ENCODE measurements at regions not wholly inside any gene's neighbourhood (a gene's known extent, or its start where the extent isn't known, plus 50 kb on each side); places are given as distances from the start of the nearest gene placed in this dataset.

- Histone ChIP-seq H3K9me3 (ENCODE audit: control insufficient read depth, low read depth, low read length) (no peaks in the 10 kb centered on the region), H3K27me3 (ENCODE audit: control insufficient read depth, extremely low read depth, insufficient read depth, low read length) (peaks cover 7% of the 10 kb centered on the region), H4K20me1 (ENCODE audit: control insufficient read depth, extremely low read depth, insufficient read depth, low read length) (no peaks in the 10 kb centered on the region), H3K4me1 (ENCODE audit: control insufficient read depth, extremely low read depth, insufficient read depth, low read length) (no peaks in the 10 kb centered on the region), H3K9ac (ENCODE audit: control insufficient read depth, extremely low read depth, insufficient read depth, low read length) (no peak overlapping the region), H2AFZ (ENCODE audit: control insufficient read depth, low read length) (no peak overlapping the region), H3K36me3 (ENCODE audit: control insufficient read depth in 2 of 2, extremely low read depth in 1 of 2, insufficient read depth in 2 of 2, low read length in 2 of 2) (no peaks in the 10 kb centered on the region), H3K79me2 (ENCODE audit: control insufficient read depth, insufficient read depth, low read length) (no peaks in the 10 kb centered on the region), H3K27ac (ENCODE audit: control insufficient read depth, insufficient read depth, low read length) (no peak overlapping the region), H3K9me1 (ENCODE audit: control insufficient read depth, extremely low read depth, insufficient read depth, low read length) (no peaks in the 10 kb centered on the region), H3K4me2 (ENCODE audit: control insufficient read depth, extremely low read depth, insufficient read depth, low read depth, low read length) (no peak overlapping the region), H3K4me3 (ENCODE audit: control insufficient read depth in 2 of 3, extremely low read depth in 1 of 3, insufficient read depth in 2 of 3, low read depth in 1 of 3, low read length in 3 of 3) (no peak overlapping the region)
- no peak for FAIRE-seq
- TF ChIP-seq CTCF (optimal IDR thresholded peaks at IDR 0.05 in 1 of 3, IDR thresholded peaks at IDR 0.05 in 1 of 3, conservative IDR thresholded peaks at IDR 0.05 in 1 of 3; ENCODE audit: extremely low read depth in 1 of 3, insufficient read depth in 2 of 3, low read length in 3 of 3) (no peak), EZH2 (IDR thresholded peaks at IDR 0.05; ENCODE audit: low read length) (no peak)
- DNase-seq (ENCODE audit: low read depth, low spot score): no peak
- dilution Hi-C loops (cut with MboI; ENCODE audit: extremely low pct_ligation_motif_present, low sequenced_read_pairs): no loop called here
Measured at GRCh38 chr1:203421246-203421645, 54.4 kb upstream of the PRELP start.

- no peak overlapping the region for H3K9ac ChIP-seq (ENCODE audit: control insufficient read depth, extremely low read depth, insufficient read depth, low read length)
- H3K9me3 ChIP-seq (ENCODE audit: control insufficient read depth, low read depth, low read length): no peaks in the 10 kb centered on the region
- H3K4me2 ChIP-seq (ENCODE audit: control insufficient read depth, extremely low read depth, insufficient read depth, low read depth, low read length): no peak overlapping the region
- H3K9me1 ChIP-seq (ENCODE audit: control insufficient read depth, extremely low read depth, insufficient read depth, low read length): no peaks in the 10 kb centered on the region
- no peaks in the 10 kb centered on the region for H4K20me1 ChIP-seq (ENCODE audit: control insufficient read depth, extremely low read depth, insufficient read depth, low read length)
- no peak for TF ChIP-seq EZH2 (IDR thresholded peaks at IDR 0.05; ENCODE audit: low read length)
- no peak for TF ChIP-seq CTCF (optimal IDR thresholded peaks at IDR 0.05 in 1 of 3, IDR thresholded peaks at IDR 0.05 in 1 of 3, conservative IDR thresholded peaks at IDR 0.05 in 1 of 3; ENCODE audit: extremely low read depth in 1 of 3, insufficient read depth in 2 of 3, low read length in 3 of 3)
- no peaks in the 10 kb centered on the region for H3K4me1 ChIP-seq (ENCODE audit: control insufficient read depth, extremely low read depth, insufficient read depth, low read length)
- peaks cover 11% of the 10 kb centered on the region for H3K27me3 ChIP-seq (ENCODE audit: control insufficient read depth, extremely low read depth, insufficient read depth, low read length)
- DNase-seq (ENCODE audit: low read depth, low spot score) (no peak), FAIRE-seq (no peak)
- no peaks in the 10 kb centered on the region for H3K79me2 ChIP-seq (ENCODE audit: control insufficient read depth, insufficient read depth, low read length)
- H3K36me3 ChIP-seq (ENCODE audit: control insufficient read depth in 2 of 2, extremely low read depth in 1 of 2, insufficient read depth in 2 of 2, low read length in 2 of 2): no peaks in the 10 kb centered on the region
- H2AFZ ChIP-seq (ENCODE audit: control insufficient read depth, low read length): no peak overlapping the region
- no peak overlapping the region for H3K4me3 ChIP-seq (ENCODE audit: control insufficient read depth in 2 of 3, extremely low read depth in 1 of 3, insufficient read depth in 2 of 3, low read depth in 1 of 3, low read length in 3 of 3)
- dilution Hi-C loops (cut with MboI; ENCODE audit: extremely low pct_ligation_motif_present, low sequenced_read_pairs): no loop called here
- no peak overlapping the region for H3K27ac ChIP-seq (ENCODE audit: control insufficient read depth, insufficient read depth, low read length)
Measured at GRCh38 chr1:203422116-203422515, 53.5 kb upstream of the PRELP start.

Data from keratinocyte (primary cell).